HG03045 (cell line): ENCODE measurements at regions not wholly inside any gene's neighbourhood (a gene's known extent, or its start where the extent isn't known, plus 50 kb on each side); places are given as distances from the start of the nearest gene placed in this dataset.
"Not testable (repeated sequence)": the region's sequence is repeated elsewhere in the genome, so short reads cannot be mapped to it uniquely, and the experiment has no call there.

Experiments
- ATAC-seq: cut with Tn5 transposase; IDR thresholded peaks from one replicate; pipeline ENCODE4 v1.9.1; 2021; ENCODE audit warnings: mild to moderate bottlenecking, moderate library complexity; ENCODE audit not compliant: unreplicated experiment

GRCh38 chr9:84501587-84501986, 161.0 kb upstream of the SLC28A3 start:
- ATAC-seq = no peak

GRCh38 chr9:84502066-84502465, 161.5 kb upstream of the SLC28A3 start:
- no peak for ATAC-seq

- ATAC-seq = no peak
Measured at GRCh38 chr9:84504360-84504759, 163.8 kb upstream of the SLC28A3 start.

- no peak for ATAC-seq
Measured at GRCh38 chr9:84511651-84512050, 157.9 kb upstream of the NTRK2 start.

GRCh38 chr9:84512493-84512892, 157.0 kb upstream of the NTRK2 start:
- ATAC-seq = no peak

GRCh38 chr9:84513473-84513872, 156.1 kb upstream of the NTRK2 start:
- no peak for ATAC-seq

GRCh38 chr9:84513979-84514378, 155.6 kb upstream of the NTRK2 start:
- no peak for ATAC-seq

GRCh38 chr9:84514421-84514820, 155.1 kb upstream of the NTRK2 start:
- ATAC-seq = no peak

- no peak for ATAC-seq
Measured at GRCh38 chr9:84517026-84517425, 152.5 kb upstream of the NTRK2 start.

- ATAC-seq = no peak
Measured at GRCh38 chr9:84519413-84519812, 150.1 kb upstream of the NTRK2 start.

GRCh38 chr9:84521208-84521607, 148.3 kb upstream of the NTRK2 start:
- ATAC-seq = no peak

- ATAC-seq = not testable (repeated sequence)
Measured at GRCh38 chr9:84526211-84526610, 143.3 kb upstream of the NTRK2 start.

- ATAC-seq = not testable (repeated sequence)
Measured at GRCh38 chr9:84527060-84527720, 142.3 kb upstream of the NTRK2 start.

GRCh38 chr9:84535973-84536372, 133.6 kb upstream of the NTRK2 start:
- not testable (repeated sequence) for ATAC-seq

GRCh38 chr9:84538879-84539278, 130.7 kb upstream of the NTRK2 start:
- no peak for ATAC-seq

- no peak for ATAC-seq
Measured at GRCh38 chr9:84542554-84542953, 127.0 kb upstream of the NTRK2 start.

- no peak for ATAC-seq
Measured at GRCh38 chr9:84554069-84554664, 115.4 kb upstream of the NTRK2 start.

GRCh38 chr9:84556556-84556955, 113.0 kb upstream of the NTRK2 start:
- ATAC-seq = no peak

GRCh38 chr9:84557751-84558150, 111.8 kb upstream of the NTRK2 start:
- ATAC-seq = no peak

GRCh38 chr9:84563691-84564090, 105.8 kb upstream of the NTRK2 start:
- ATAC-seq = no peak

- no peak for ATAC-seq
Measured at GRCh38 chr9:84567805-84568204, 101.7 kb upstream of the NTRK2 start.

GRCh38 chr9:84570482-84571154, 98.9 kb upstream of the NTRK2 start:
- ATAC-seq = no peak
